ENCODE measurements at regions not wholly inside any gene's neighbourhood (a gene's known extent, or its start where the extent isn't known, plus 50 kb on each side); places are given as distances from the start of the nearest gene placed in this dataset.

DNA sequence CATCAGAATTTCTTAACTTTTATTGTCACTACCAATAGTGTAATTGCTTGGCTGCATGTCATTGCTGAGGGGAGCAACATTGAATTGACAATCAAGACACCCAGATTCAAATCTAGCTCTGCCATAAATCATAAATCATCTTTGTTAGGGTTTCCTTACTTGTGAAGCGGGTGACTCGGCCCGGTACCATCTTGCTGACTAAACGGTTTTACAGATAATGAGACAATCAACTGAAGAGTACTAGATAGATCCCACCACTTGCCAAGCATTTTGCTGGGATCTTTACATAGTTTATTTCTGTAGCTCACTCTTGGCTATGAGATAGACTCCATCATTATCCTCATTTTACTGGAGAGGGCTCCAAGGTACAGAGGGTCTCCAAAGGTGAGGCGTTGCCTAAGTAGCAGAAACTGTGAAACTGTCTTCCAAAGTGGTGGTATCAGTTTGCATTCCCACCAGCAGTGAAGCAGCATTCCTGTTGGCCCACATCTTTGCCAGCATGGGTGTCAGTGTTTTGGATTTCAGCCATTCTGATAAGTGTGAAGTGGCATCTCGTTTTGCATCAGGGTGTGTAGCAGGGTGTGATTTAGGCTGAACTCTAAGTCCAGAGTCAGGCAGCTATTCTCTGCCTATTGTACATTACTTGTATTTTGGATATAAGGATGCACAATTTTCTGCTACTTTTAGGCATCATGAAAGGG is 168.7 kb upstream of the BMPER start:
- Histone ChIP-seq H3K4me2 (ENCODE audit: insufficient read depth, low read length) (no peak overlapping the region), H3K4me3 (no peak overlapping the region), H4K20me1 (replicated peaks; ENCODE audit: control insufficient read depth, insufficient read depth, low read length) (no peaks in the 10 kb centered on the region; the same call in 1 of the 2 replicates), H3K9me3 (replicated peaks; ENCODE audit: control insufficient read depth, insufficient read depth, low read depth, low read length) (no peaks in the 10 kb centered on the region), H3K79me2 (ENCODE audit: control insufficient read depth, insufficient read depth, low read length) (no peaks in the 10 kb centered on the region), H3K4me1 (replicated peaks in 1 of 2; ENCODE audit: control insufficient read depth in 2 of 2, insufficient read depth in 2 of 2, low read length in 2 of 2) (no peaks in the 10 kb centered on the region), H3K27me3 (ENCODE audit: control insufficient read depth in 2 of 2, insufficient read depth in 2 of 2, low read length in 2 of 2) (no peaks in the 10 kb centered on the region), H3K36me3 (ENCODE audit: control insufficient read depth, insufficient read depth, low read length) (no peaks in the 10 kb centered on the region), H3K27ac (ENCODE audit: extremely low read depth, low read depth, low read length) (no peak overlapping the region), H3K9ac (ENCODE audit: insufficient read depth in 1 of 2, low read depth in 2 of 2, low read length in 2 of 2) (no peak overlapping the region), H2AFZ (ENCODE audit: low read depth, low read length) (no peak overlapping the region), H3K9me1 (ENCODE audit: control insufficient read depth, insufficient read depth, low read length) (no peaks in the 10 kb centered on the region)
- in situ Hi-C loops (cut with MboI) (no loop called here), intact Hi-C loops (cut with micrococcal nuclease) (no loop called here)
- 1% methylated on average over 6 of the region's 6 CpGs for WGBS (ENCODE audit: insufficient coverage, low coverage, missing lambda C conversion rate)
- ChIA-PET POLR2A (no interaction called here), CTCF (ENCODE audit: low intra/inter-chr PET ratio) (no interaction called here)
- BruUV-seq (replicated peaks) = no TSS peak
- TF ChIP-seq NFRKB (IDR thresholded peaks at IDR 0.05; ENCODE audit: low read depth) (no peak), ID3 (CRISPR knock-in tag; IDR thresholded peaks at IDR 0.05) (no peak), ID3 (tag; IDR thresholded peaks at IDR 0.05) (no peak), ZNF282 (CRISPR knock-in tag; IDR thresholded peaks at IDR 0.05) (no peak), EHMT2 (IDR thresholded peaks at IDR 0.05) (no peak), ZNF263 (CRISPR knock-in tag; IDR thresholded peaks at IDR 0.05; ENCODE audit: borderline replicate concordance) (no peak), TAL1 (IDR thresholded peaks at IDR 0.05) (no peak), ZNF217 (CRISPR knock-in tag; IDR thresholded peaks at IDR 0.05) (no peak), ZNF316 (IDR thresholded peaks at IDR 0.05) (peak; percentile 30; the same call in 1 of the 2 replicates), MAFG (tag; conservative IDR thresholded peaks at IDR 0.05) (0 out of 2 replicates have a peak, but pooled peaks have one; percentile 24), PHF20 (IDR thresholded peaks at IDR 0.05; ENCODE audit: partially characterized antibody) (no peak)
- TF ChIP-seq, protein P1, sequence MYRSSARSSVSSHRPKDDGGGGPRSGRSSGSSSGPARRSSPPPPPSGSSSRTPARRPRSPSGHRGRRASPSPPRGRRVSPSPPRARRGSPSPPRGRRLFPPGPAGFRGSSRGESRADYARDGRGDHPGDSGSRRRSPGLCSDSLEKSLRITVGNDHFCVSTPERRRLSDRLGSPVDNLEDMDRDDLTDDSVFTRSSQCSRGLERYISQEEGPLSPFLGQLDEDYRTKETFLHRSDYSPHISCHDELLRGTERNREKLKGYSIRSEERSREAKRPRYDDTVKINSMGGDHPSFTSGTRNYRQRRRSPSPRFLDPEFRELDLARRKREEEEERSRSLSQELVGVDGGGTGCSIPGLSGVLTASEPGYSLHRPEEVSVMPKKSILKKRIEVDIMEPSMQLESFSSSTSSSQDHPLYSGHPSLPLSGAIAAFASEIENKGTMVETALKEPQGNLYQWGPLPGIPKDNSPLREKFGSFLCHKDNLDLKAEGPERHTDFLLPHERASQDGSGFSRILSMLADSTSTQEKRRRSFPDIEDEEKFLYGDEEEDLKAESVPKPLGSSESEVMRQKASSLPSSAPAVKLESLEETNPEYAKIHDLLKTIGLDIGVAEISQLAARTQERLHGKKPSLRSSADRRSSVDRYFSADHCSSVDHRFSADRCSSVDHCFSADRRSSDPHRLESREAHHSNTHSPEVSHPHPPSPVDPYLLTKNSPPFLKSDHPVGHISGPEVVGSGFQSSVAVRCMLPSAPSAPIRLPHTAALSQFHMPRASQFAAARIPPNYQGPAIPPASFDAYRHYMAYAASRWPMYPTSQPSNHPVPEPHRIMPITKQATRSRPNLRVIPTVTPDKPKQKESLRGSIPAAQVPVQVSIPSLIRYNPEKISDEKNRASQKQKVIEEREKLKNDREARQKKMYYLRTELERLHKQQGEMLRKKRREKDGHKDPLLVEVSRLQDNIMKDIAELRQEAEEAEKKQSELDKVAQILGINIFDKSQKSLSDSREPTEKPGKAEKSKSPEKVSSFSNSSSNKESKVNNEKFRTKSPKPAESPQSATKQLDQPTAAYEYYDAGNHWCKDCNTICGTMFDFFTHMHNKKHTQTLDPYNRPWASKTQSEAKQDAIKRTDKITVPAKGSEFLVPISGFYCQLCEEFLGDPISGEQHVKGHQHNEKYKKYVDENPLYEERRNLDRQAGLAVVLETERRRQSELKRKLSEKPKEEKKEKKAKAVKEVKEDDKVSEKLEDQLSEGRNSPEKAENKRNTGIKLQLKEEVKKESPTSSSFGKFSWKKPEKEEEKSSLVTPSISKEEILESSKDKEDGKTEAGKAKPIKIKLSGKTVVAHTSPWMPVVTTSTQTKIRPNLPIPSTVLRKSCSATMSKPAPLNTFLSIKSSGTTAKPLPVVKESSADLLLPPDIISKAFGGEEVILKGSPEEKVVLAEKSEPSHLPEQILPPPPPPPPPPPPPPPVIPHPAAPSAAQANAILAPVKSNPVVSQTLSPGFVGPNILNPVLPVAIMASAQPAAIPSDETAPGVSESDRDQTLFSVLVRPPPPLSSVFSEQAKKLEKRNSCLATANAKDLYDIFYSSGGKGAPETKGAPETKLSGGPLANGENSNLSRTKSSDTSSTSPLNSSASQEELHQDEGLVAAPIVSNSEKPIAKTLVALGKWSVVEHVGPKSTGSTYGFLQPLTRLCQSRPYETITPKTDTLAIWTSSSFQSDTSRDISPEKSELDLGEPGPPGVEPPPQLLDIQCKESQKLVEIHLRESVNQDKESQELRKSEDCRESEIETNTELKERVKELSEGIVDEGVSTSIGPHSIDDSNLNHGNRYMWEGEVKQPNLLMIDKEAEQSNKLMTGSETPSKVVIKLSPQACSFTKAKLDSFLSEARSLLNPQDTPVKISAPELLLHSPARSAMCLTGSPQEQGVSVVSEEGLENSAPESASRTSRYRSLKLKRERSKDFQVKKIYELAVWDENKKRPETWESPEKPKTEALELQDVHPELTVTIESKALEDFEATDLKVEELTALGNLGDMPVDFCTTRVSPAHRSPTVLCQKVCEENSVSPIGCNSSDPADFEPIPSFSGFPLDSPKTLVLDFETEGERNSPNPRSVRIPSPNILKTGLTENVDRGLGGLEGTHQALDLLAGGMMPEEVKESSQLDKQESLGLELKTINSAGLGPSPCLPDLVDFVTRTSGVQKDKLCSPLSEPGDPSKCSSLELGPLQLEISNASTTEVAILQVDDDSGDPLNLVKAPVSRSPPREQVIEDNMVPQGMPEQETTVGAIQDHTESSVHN (IDR thresholded peaks at IDR 0.05; ENCODE audit: borderline replicate concordance in 1 of 2, low read depth in 1 of 2) = no peak
- DNase-seq (ENCODE audit: extremely low read depth in 1 of 4, low spot score in 3 of 4) (no peak), ATAC-seq (no peak), FAIRE-seq (no peak)
